D721Med (cell line): ENCODE measurements at regions not wholly inside any gene's neighbourhood (a gene's known extent, or its start where the extent isn't known, plus 50 kb on each side); places are given as distances from the start of the nearest gene placed in this dataset.

Source experiments
- DNase-seq: peaks from one replicate; pipeline ENCODE4 v3.0.0; 2011; ENCODE audit warnings: low spot score; ENCODE audit not compliant: insufficient read length
- FAIRE-seq: peaks from 2 replicates; lab custom pipeline; 2011; peaks lifted over from hg19 to GRCh38; lab: Jason Lieb, UNC
- CTCF ChIP-seq: IDR thresholded peaks from 2 replicates; pipeline ENCODE4 v1.5.1; 2012; ENCODE audit warnings: mild to moderate bottlenecking, control low read depth; ENCODE audit not compliant: insufficient read depth; ENCODE audit errors: missing control alignments

DNA sequence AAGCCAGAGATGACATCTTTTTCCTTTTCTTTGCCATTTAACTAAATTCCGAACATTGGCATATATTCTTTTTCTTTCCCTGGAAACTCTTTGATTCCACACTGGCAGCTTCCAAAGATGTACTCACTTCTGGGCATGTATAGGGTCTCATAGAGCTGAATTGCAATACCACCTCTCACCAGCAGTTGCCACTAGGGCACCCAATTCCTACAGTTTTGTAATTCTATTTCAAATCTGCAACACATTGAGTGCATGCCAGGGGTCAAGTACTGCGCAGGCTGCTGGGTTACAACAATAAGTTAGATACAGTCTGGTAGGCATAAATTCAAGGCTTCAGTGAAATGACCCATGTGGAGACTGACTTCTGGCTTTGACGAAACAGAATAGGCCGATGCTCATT is 208.8 kb upstream of the NLRP1 start:
- no peak for FAIRE-seq
- no peak for DNase-seq
- TF ChIP-seq CTCF: no peak

GRCh38 chr17:5793899-5794298 is 209.6 kb upstream of the NLRP1 start:
- no peak for FAIRE-seq
- no peak for DNase-seq
- no peak for TF ChIP-seq CTCF

- no peak for FAIRE-seq
- no peak for DNase-seq
- no peak for TF ChIP-seq CTCF
Observed at GRCh38 chr17:5794385-5794784, 210.1 kb upstream of the NLRP1 start.

GRCh38 chr17:5794881-5795506 is 210.7 kb upstream of the NLRP1 start:
- FAIRE-seq (no peak), DNase-seq (no peak)

DNA sequence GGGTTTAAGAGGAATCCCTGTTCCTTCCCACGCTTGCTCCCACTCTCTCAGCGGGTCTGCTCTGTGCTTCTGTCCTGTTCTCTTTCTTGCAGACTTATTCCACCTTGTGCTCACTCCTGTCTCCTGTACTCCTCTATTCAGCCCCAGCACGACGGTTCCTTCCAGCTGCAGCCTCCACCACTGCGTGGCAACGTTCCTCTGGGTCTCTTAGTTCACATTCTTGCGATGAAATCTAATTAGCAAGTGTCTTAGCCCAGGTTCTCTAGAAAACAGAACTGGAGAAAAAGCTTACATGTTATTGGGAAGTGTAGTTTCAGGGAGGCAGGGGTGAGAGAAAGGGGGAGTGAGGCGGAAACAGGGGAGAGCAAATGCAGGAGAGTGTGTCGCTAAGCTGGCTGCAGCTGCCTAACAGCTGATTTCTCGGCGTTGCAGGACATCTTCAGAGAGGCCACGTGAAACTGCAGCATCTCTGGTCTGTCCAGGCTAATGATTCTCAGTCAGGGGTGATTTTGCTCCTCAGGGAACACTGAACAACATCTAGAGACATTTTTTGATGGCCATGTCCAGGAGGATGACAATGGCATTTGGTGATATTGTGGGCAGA is 213.2 kb upstream of the NLRP1 start:
- no peak for TF ChIP-seq CTCF
- DNase-seq (no peak), FAIRE-seq (no peak)

More at GRCh38 chr17:5794881-5795506, 210.7 kb upstream of the NLRP1 start:
- TF ChIP-seq CTCF: no peak

- FAIRE-seq (no peak), DNase-seq (no peak)
- no peak for TF ChIP-seq CTCF
Observed at GRCh38 chr17:5798094-5798493, 213.8 kb upstream of the NLRP1 start.

- TF ChIP-seq CTCF: no peak
- FAIRE-seq: no peak
Observed at GRCh38 chr17:5800131-5800530, 215.8 kb upstream of the NLRP1 start.

More at GRCh38 chr17:5800131-5800530, 215.8 kb upstream of the NLRP1 start:
- no peak for DNase-seq
